ENCODE measurements at regions not wholly inside any gene's neighbourhood (a gene's known extent, or its start where the extent isn't known, plus 50 kb on each side); places are given as distances from the start of the nearest gene placed in this dataset.
A peak's percentile ranks its signal among the peaks of the same experiment; 100 is the strongest.
"Not testable (repeated sequence)": the region's sequence is repeated elsewhere in the genome, so short reads cannot be mapped to it uniquely, and the experiment has no call there.

DNA sequence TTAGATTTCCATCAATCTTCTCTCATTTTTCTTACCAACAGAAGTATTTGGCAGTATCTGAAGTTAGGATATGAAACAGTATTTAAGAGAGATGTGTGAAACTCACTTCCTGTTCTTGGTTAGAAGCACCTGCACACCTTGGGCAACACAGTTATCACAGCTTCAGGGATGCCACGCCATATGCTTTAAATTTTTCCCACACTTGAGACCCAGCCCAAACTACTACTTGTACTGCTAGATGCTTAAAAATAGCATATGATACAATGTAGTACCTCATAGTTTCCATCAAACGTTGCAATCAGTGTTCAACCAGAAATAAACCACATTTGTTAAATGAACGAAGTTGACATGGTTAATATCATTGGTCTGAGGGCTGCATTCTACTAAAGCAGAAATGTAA lies 725.1 kb upstream of the FRG1 start:
- DNase-seq = no peak

DNA sequence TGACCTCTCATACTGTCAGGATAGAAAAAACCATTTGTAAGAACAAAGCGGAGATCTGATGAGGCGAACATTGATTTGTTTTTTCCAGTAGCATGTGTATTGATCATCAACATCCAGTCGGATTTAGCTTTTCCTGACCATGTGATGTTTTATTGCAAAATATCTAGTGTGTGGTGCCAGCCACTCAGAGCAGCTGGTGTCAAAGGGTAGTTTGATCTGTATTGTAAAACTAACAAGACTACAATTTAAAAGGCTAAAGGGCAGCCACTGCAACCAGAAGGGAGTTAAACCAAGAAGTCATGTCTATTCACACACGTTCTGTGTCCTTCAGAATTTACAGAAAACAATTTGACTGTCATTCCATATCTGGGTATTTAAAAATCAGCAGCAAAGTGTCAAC lies 719.0 kb upstream of the FRG1 start:
- no peak for DNase-seq

DNA sequence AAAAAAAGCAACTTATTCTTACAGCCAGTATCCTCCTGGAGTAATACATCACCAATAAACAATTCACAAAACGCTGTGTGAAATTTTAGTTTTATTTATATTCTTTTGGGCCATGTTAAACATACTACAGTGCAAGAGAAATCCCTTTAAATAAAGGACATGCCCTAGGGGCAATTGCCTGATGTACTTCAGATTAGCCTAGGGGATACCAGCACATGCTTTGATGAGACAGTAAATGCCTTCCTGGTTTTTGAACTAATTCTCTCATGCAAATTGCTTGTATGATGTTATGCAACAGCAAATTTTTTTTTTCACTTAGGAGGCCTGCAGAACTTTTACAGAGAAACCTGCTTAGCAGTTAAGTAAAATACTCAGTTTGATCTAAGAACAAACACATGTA lies 711.9 kb upstream of the FRG1 start:
- no peak for DNase-seq

DNA sequence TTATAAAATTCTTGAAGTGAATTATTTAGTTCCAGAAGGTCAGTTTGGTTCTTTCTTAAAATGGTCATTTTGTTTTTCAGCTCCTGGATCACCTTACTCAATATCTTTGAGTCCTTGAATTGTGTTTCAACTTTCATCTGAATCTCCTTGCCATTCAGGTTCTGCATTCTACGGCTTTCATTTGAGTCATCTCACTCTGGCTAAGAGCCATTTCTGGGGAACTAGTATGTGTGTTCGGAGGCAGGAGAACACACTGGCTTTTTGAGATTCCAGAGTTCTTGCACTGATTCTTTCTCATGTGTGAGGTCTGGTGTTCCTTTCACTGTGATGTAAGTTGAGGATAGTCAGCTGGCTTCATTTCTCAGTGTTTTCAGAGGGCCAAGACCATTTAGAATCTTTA lies 708.4 kb upstream of the FRG1 start:
- DNase-seq = no peak

DNA sequence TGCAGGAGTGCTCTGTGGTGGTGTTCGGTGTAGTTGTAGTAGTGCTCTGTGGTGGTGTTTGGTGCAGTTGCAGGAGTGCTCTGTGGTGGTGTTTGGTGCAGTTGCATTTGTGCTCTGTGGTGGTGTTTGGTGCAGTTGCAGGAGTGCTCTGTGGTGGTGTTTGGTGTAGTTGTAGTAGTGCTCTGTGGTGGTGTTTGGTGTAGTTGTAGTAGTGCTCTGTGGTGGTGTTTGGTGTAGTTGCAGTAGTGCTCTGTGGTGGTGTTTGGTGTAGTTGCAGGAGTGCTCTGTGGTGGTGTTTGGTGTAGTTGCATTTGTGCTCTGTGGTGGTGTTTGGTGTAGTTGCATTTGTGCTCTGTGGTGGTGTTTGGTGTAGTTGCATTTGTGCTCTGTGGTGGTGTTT lies 706.9 kb upstream of the FRG1 start:
- not testable (repeated sequence) for DNase-seq

DNA sequence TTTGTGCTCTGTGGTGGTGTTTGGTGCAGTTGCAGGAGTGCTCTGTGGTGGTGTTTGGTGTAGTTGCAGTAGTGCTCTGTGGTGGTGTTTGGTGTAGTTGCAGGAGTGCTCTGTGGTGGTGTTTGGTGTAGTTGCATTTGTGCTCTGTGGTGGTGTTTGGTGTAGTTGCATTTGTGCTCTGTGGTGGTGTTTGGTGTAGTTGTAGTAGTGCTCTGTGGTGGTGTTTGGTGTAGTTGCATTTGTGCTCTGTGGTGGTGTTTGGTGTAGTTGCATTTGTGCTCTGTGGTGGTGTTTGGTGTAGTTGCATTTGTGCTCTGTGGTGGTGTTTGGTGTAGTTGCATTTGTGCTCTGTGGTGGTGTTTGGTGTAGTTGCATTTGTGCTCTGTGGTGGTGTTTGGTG lies 705.7 kb upstream of the FRG1 start:
- DNase-seq = not testable (repeated sequence)

DNA sequence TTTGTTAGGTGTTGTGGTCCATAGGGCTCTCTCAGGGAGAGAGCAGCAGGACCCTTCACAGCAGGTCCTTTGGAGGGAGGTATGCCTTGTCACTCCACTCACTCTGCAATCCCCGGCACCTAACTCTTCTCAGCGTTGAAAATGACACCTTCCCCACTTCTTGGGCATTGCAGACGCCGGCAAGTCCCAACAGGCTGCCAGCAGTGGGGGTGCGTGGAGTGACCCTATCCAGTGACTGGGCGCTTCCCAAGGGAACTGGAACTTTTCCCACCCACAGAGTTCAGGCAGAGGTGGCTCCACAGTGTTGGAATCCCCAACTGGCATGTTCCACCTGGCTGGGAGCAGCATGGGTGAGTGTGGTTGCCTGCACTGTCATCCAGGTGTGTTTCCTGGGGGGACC lies 705.1 kb upstream of the FRG1 start:
- DNase-seq = no peak

DNA sequence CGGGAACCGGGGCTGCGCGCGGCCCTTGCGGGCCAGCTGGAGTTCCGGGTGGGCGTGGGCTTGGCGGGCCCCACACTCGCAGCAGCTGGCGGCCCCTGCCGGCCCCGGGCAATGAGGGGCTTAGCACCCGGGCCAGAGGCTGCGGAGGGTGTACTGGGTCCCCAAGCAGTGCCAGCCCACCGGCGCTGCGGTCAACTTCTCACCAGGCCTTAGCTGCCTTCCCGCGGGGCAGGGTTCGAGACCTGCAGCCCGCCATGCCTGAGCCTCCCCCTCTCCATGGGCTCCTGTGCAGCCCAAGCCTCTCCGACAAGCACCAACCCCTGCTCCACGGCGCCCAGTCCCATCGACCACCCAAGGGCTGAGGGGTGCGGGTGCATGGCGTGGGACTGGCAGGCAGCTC lies 704.4 kb upstream of the FRG1 start:
- not testable (repeated sequence) for DNase-seq

DNA sequence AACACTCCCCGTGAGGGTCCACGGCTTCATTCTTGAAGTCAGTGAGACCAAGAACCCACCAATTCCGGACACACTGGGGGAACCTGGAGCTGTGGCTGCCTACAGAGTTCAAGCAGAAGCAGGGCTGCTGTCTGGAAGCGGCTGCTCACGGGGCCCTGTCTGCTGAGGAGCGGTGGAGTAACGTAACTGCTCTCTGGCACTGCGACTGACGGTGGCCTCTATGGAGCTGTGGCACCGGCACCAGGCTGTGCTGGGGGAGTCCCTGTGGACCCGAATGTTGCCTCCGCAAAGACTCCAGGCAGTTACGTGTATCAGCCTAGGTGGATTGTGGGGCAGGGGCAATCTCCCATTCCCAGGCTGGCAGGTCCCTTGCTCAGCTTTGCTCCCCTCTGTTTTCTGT lies 703.3 kb upstream of the FRG1 start:
- DNase-seq = no peak

DNA sequence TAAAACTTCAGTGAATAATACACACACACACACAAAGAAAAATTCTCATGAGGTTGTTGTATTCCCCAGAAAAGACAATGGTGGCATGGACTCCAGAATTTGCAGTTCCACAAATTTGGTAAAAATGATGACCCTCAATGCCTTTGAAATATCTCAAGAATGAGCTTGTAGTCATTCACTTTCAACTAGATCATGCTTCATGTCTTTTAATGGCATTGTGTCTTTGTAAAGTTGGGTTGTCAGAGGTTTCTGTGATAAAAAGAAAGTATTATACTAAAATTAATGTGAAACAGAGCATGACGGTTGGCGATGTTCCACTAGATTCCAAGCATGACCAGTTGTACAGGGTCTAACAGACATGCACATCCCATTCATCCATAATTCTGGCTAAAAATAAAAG lies 685.0 kb upstream of the FRG1 start:
- no peak for DNase-seq

DNA sequence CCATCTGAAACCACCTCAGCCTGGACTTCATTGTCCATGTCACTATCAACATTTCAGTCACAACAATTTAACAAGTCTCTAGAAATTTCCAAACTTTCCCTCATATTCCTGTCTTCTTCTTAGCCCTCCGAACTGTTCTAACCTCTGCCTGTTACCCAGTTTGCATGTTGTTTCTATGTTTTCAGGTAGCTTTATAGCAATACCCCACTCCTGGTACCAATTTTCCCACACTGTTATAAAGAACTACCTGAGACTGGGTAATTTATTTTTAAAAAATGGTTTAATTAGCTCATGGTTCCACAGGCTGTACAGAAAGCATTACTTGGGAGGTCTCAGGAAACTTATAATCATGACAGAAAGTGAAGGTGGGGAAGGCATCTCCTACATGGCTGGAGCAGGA lies 679.2 kb upstream of the FRG1 start:
- DNase-seq = no peak

DNA sequence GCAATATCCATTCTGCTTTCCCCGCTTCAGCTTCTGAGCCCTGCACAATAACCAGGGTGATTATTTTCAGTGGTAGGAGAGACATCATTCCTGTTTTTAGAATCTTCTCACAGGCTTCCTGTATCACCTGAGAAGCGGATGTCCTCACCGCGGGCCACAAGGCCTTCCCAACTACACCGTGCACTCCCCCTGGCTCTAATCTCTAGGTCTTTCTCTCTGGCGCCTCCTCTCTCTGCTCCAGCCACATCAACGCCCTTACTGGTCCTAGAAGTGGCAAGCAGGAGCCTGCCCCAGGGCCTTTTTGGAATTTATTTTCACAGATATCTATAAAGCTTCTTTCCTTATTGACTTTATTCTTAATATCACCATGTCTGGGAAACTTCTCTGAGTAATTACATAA lies 675.2 kb upstream of the FRG1 start:
- DNase-seq = no peak

DNA sequence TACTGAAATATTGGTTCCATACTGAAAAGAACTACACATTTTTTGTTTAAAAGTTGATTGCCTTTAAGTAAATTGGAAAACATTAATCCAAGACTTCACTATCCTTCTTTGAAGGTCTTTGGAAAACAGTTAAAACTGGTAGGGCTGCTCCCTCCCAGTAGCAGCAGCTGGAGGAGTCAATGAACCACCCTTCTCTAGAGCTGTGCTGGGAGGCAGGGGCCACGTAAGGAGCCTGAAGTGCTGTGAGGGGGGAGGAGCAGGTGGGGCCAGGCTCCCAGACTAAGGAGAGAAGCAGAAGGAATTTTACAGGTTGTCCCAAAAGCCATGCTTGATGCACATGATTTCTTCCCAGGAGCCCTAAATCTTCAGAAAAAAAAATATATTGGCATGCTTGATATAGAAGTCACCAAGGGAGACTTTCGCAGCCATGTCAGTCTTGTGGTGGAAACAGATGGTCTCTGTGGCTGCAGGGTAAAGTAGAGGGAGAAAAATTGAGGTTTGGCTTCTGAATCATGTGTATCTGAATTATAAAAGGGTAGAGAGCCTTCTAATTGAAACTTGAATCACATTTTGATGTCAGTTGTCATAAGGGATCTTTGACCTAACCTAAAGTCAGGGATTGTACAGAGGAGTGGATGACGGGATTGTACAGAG lies 673.2 kb upstream of the FRG1 start:
- DNase-seq = no peak

DNA sequence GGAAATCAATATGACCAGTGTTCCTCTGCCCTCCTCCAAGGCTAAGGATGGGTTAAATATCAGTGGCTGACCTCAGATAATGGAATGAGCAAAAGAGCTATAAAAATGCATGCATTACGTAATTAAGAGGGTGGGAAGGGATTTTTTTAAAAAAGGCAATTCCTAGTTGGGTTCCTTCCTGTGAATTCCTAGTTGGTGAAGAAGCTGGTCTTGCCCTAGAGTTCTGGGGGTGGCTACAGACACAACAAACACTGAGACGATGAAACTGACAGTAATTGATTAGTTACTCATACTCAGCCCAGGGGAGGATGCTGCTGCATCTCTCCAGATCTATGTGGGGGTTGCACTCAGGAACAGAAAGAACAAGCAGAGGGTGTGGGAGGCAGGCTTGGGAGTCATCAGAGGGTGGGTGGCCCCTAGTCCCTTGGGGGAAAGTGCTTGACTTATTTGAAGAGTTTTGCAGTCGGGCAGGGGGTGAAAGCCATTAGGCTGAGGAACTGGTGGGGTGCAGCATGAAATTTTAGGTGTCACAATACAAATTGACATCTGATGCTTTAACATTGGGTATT lies 662.0 kb upstream of the FRG1 start:
- DNase-seq = no peak

DNA sequence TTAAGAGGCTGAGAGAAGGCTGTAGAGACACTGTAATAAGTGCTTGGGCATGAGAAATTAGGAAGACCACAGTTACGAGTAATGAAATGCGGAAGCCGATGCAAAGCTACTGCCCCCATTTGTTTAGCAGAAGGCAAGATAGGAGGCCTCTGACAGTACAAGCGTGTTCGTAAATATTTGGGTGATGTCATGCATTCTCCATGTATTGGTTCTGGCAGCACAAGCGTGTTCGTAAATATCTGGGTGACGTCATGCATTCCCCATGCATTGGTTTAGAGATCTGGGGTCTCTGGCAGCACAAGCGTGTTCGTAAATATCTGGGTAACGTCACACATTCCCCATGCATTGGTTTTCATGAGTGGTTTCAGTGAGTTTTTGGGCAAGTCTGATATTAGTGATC lies 661.5 kb upstream of the FRG1 start:
- DNase-seq = no peak

DNA sequence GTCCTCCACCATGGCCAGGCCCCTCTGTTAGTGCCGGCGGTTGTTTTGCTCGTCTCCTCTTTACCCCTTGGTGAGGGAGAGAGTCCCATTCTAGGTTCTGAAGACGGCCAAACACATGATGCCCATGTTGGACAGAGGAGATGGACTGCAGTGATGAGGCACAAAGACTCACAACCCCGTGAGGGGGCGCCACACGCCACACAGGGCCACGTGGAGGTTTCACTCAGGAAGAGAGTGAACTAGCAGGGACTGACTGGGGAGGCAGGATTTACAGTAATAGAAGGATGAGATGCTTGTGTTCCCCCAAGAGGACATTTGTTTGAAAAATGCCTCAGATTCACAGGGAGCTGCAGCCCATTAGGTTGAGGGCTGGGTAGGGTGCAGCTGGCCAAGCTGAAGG lies 655.3 kb upstream of the FRG1 start:
- no peak for DNase-seq

DNA sequence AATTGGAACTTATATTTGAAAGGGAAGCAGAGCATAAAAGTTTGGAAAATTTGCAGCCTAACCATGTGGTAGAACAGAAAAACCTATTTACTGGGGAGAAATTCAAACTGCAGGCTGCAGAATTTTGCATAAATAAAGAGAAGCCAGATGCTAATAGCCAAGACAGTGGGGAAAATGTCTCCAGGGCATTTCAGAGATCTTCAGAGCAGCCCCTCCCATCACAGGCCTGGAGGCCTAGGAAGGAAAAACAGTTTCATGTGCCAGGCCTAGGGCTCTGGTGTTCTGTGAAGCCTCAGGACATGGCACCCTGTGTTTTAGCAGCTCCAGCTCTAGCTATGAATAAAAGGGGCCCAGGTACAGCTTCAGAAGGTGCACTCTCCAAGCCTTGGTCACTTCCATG lies 648.7 kb upstream of the FRG1 start:
- DNase-seq = no peak

DNA sequence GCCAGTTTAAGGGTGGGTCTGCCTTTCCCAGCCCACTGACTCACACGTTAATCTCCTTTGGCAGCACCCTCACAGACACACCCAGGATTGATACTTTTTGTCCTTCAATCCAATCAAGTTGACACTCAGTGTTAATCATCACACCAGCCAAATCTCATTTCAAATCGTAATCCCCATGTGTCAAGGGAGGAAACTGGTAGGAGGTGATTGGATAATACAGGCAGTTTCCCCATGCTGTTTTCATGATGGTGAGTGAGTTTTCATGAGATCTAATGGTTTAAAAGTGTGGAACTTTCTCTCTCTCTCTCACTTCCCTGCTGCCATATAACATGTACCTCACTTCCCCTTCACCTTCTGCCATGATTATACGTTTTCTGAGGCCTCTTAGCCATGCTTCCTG lies 647.2 kb upstream of the FRG1 start:
- no peak for DNase-seq

DNA sequence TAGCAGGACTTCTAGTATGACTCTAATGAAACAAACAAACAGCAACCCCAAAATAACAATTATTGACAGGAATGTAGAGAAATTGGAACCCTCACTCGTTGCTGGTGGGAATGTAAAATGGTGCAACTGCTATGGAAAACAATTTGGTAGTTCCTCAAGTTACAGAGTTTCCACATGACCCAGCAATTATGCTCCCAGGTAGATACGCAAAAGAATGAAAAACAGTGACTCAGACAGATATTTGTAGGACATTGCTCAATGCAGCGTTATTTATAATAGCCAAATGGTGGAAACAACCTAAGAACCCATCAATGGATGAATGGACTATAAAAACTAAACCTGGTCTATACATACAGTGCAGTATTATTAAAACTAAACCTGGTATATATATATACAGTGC lies 646.1 kb upstream of the FRG1 start:
- DNase-seq = no peak

DNA sequence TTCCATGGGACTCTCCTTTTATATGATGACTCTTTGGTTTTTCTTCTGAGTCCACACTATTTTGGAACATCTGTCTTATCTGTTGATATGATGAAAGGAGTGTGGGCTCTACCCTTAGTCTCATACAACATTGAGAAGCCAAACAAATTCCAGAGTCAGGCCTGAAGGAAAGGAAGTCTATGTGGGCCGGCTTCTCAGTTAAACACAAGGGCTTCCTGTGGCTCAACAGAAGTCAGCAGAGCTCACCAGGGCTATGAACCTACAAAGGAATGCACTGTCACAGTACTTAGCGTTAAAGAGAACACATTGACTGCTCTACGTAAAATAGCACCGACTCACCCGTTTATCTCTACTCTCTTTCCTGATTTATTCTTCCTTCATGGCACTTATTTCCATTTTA lies 641.0 kb upstream of the FRG1 start:
- DNase-seq = no peak

DNA sequence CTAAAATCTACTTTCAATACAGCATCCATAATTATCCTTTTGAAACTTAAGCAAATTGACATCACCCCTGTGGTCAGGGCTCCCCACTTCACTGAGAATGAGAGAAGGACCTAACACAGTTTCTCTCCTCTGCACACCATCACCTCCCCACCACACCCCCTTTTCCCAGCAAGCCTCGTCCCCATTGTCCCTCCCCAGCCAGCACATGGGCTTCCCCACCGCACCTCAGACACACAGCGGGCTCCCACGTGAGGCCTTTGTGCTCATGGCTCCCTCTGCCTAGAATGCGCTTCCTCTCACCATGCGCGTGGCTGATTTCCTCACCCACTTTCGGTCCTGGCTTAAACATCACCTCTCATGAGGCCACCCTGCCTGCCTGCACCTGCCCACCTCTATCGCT lies 639.0 kb upstream of the FRG1 start:
- no peak for DNase-seq

DNA sequence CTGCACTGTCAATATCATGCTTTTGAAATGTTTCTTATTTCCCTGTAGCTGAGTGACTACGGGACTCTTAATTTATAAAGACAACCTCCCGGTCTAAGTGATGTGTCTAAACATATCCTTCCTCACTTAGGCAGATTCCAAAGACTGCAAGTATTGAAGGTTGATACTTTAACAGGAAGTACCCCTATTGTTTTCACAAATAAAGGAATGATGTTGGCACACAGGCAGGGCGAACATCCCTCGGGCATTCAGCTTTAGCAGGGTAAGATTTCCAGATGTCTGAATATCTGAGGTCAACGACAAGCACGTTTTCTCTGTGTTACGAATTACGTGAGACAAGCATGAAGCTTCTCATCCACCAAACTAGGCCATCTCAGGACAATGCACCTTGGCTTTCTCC lies 638.0 kb upstream of the FRG1 start:
- DNase-seq = no peak

DNA sequence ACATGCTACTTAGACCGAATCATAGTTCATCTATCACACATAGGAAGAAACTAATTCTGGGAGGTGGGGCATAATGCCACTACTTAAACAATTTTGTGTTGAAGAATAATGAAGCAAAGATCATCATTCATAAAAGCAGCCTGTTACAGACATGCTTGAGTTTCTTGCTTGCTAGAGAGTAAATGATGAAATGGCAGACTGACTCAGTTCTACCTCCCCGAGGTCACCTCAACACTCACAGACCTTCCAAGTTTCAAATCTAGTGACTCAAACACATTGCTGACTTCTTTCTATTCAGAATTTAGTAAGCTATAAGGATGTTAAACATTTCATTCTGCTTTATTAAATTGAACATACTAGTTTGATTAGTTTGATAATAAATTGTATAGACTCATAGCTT lies 636.5 kb upstream of the FRG1 start:
- no peak for DNase-seq

DNA sequence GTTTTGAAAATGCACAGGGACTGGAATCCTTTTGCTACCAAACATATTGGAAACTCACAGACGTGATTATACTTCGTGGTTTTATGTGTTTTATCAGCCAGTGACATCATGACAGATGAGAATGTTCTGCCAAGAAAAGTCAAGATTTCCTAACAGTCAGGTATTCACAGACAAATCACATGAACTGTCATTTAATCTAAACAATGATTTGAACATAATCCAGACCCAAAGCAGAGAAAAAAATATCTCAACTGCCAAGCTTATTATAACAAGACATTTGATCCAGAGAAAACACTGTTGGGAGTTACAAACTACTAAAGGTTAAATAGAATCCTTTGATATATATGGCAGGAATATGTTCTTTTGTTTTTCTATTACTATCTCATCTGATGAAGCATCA lies 635.9 kb upstream of the FRG1 start:
- DNase-seq = no peak

DNA sequence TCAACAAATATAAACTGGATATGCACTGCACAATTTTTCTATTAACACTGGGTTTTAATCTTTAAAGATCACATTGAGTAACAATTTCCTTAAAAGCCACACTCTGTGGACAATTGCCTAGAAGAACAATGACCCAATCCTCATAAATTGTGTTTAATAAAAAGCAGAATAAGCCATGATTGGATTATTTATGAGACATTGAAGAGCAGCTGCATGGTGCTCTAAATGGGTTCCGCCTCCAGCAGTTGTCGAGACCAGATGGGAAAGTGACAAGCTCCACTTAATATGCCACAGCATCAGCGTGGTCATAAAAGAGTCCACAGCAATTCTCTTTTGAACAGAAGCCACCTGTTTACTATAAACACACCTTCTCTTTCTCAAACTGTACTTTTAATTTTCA lies 635.2 kb upstream of the FRG1 start:
- peak; percentile 80 for DNase-seq

DNA sequence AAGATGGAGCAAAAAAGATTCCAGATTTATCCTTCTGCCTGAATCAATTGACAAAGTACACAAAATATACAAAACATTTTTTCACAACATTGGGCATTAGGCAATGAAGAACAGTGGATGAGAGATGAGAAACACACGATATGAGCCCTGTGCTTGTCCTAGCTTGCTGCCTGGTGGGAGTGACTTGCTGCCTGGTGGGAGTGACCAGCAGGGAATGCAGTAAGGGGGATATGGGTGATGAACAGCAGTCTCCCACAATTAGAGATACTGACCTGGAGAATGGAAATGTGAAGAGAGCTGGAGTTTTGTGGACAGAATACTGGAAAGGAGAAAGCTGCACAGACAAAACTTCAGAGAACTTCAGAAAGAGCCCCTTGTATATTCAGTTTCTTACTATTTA lies 629.4 kb upstream of the FRG1 start:
- DNase-seq = no peak

All from DMS153 (cell line).